ENCODE measurements at regions not wholly inside any gene's neighbourhood (a gene's known extent, or its start where the extent isn't known, plus 50 kb on each side); places are given as distances from the start of the nearest gene placed in this dataset.
"Not testable (repeated sequence)": the region's sequence is repeated elsewhere in the genome, so short reads cannot be mapped to it uniquely, and the experiment has no call there.

GRCh38 chr9:94188246-94188645 lies 70.9 kb upstream of the ZNF169 start:
- no peak for DNase-seq (ENCODE audit: low spot score)

- not testable (repeated sequence) for DNase-seq (ENCODE audit: low spot score)
Measured at GRCh38 chr9:94191706-94192105, 67.4 kb upstream of the ZNF169 start.

DNA sequence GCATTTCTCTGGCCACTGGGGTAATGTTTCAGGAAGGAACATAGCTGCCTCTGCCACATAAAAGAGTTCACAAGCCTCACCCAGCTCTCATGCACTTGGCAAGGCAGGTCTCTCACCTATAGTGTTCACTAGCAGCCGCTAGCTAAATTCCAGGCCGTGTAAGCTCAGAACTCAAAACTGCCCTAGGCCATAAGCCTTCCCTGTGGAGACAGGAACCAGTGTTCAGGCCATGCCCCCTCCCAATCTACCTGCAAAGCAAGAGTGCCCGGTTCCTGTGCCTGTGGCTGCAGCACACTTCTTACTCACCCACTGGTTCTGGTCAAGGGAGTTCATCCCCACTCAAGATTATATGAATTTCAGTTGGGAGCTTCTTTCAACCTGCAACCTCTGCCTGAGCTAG lies 60.7 kb upstream of the ZNF169 start:
- DNase-seq (ENCODE audit: low spot score): no peak

- DNase-seq (ENCODE audit: low spot score): no peak
Measured at GRCh38 chr9:94199776-94200175, 59.3 kb upstream of the ZNF169 start.

- DNase-seq (ENCODE audit: low spot score): no peak
Measured at GRCh38 chr9:94204174-94204573, 54.9 kb upstream of the ZNF169 start.

DNA sequence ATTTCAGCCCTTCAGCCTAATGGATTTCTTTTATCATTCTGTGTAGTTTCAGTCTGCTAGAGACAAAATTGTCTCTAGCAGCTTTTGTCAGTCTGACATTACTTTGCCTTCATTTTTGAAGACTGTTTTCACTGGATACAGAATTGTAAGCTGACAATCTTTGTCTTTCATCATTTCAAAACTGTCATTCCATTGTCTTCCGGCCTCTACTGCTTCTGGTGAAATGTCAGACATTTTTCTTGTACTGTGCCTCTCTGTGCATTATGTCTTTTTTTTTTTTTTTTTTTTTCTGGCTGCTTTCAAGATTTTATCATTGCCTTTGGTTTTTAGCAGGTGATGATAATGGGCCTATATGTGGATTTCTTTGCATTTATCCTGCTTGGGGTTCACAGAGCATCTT lies 51.3 kb upstream of the ZNF169 start:
- DNase-seq (ENCODE audit: low spot score): no peak

All from mucosa of gallbladder (tissue), 1 donor.